ENCODE measurements at regions not wholly inside any gene's neighbourhood (a gene's known extent, or its start where the extent isn't known, plus 50 kb on each side); places are given as distances from the start of the nearest gene placed in this dataset.

DNA sequence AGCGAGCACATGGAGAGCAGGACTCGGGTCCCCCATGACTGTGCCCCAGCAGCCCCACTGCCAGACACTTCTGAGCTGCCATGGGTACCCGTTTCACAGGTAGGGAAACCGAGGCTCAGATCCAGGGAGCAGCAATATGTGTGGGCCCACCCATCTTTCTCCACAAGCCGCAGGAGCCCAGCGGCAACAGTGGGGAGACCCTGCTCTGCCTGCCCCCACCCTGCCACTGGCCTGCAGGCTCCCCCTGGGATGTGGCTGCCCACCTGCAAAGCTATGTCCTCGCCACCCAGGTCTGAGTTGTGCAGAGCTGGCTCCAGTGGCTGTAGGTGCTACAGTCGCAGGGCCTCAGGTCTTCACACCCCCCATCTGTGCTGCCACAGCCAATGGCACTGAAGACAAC lies 50.6 kb upstream of the C1QTNF9B start:
- no peak for FAIRE-seq

DNA sequence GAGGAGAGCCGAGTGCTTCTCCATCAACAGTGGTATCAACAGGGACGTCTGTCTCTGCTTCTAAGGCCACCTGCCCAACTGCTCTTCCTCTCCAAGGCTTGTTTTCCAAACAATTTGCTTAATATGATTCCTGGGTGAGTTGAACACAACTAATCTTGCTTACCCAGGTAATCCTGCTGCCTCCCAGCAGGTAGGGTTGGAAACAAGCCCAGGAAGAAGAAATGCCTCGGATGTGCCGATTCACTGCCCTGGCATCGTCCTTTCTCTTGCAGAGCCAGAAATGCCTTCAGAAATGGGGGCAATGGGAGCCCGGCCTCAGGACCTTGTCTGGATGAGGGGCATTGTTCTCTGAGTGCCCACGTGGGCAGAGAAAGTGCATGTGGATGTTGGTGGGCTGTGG lies 51.9 kb upstream of the C1QTNF9B start:
- FAIRE-seq, result no peak
- TF ChIP-seq POLR2A (IDR thresholded peaks at IDR 0.05; ENCODE audit: low read depth, low read length), result no peak

More for the DNA sequence above, 50.6 kb upstream of the C1QTNF9B start:
- DNase-seq (ENCODE audit: insufficient read length, low spot score), result no peak
- no peak for TF ChIP-seq POLR2A (IDR thresholded peaks at IDR 0.05; ENCODE audit: low read depth, low read length)

DNA sequence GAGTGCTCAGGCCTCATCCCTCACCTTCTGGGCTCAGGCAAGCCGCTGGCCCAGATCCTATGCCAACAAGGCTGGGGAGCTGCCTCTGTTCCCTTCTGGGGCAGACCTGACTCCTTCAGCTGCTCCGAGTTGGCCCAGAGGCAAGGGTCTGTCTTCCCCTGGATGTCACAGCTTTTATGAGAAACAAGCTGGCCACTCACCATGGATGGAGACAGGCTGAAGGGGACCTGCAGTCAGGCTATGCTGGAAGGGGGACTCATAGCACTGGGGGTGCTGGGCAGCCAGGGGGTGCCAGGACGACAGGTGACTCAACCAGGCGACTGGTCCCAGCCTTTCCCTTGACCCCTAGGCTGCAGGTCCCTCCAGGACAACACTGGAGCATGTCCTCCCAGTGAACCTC lies 52.4 kb upstream of the C1QTNF9B start:
- FAIRE-seq (no peak), DNase-seq (ENCODE audit: insufficient read length, low spot score) (no peak)
- no peak for TF ChIP-seq POLR2A (IDR thresholded peaks at IDR 0.05; ENCODE audit: low read depth, low read length)

More for the DNA sequence above, 51.9 kb upstream of the C1QTNF9B start:
- DNase-seq (ENCODE audit: insufficient read length, low spot score), result no peak

GRCh38 chr13:23950736-23951510 lies 53.6 kb upstream of the C1QTNF9B start:
- no peak for TF ChIP-seq POLR2A (IDR thresholded peaks at IDR 0.05; ENCODE audit: low read depth, low read length)

GRCh38 chr13:23952796-23953195 lies 55.5 kb upstream of the C1QTNF9B start:
- DNase-seq (ENCODE audit: insufficient read length, low spot score) (no peak), FAIRE-seq (no peak)
- TF ChIP-seq POLR2A (IDR thresholded peaks at IDR 0.05; ENCODE audit: low read depth, low read length), result no peak

More at GRCh38 chr13:23950736-23951510, 53.6 kb upstream of the C1QTNF9B start:
- DNase-seq (ENCODE audit: insufficient read length, low spot score) (no peak), FAIRE-seq (no peak)

GRCh38 chr13:23953860-23954512 lies 56.7 kb upstream of the C1QTNF9B start:
- DNase-seq (ENCODE audit: insufficient read length, low spot score) (no peak), FAIRE-seq (no peak)

DNA sequence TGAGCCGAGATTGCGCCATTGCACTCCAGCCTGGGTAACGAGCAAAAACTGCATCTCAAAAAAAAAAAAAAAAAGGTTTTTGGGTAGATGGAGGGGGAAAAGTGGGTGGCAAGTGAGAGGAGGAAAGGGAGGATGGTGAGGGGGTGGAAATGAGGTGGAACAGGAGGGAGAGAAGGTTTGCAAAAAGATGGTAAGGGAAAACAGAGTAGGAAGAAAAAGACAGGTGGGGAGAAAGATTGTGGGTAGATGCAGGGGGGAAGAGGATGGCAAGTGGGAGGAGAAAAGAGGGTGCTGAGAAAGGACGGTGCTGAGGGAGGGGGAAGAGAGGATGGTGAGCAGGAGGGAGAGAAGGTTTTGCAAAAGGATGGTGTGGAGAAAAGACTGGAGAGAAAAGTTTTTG lies 57.8 kb upstream of the C1QTNF9B start:
- TF ChIP-seq POLR2A (IDR thresholded peaks at IDR 0.05; ENCODE audit: low read depth, low read length), result no peak
- FAIRE-seq (no peak), DNase-seq (ENCODE audit: insufficient read length, low spot score) (no peak)

More at GRCh38 chr13:23953860-23954512, 56.7 kb upstream of the C1QTNF9B start:
- no peak for TF ChIP-seq POLR2A (IDR thresholded peaks at IDR 0.05; ENCODE audit: low read depth, low read length)

DNA sequence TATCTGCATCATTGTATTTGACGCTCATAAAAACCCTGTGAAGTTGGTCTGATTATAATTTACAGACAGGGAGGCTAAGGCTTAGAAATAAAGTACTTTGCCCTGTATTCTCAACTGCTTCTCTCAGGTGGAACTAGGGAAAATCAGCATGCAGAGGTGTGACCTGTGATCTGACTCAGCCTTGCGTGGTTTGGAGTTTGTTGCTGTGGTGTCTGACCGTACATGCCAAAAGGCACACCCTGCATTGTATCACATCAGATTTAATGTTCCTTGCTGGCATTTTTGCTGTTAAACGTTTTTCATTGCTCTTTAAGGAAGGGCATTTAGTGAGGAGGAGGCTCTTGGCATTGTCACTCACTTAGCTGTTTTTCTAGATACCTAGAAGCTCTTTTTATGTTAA lies 58.8 kb upstream of the C1QTNF9B start:
- DNase-seq (ENCODE audit: insufficient read length, low spot score), result no peak
- no peak for TF ChIP-seq POLR2A (IDR thresholded peaks at IDR 0.05; ENCODE audit: low read depth, low read length)
- peak; percentile 48 for FAIRE-seq

DNA sequence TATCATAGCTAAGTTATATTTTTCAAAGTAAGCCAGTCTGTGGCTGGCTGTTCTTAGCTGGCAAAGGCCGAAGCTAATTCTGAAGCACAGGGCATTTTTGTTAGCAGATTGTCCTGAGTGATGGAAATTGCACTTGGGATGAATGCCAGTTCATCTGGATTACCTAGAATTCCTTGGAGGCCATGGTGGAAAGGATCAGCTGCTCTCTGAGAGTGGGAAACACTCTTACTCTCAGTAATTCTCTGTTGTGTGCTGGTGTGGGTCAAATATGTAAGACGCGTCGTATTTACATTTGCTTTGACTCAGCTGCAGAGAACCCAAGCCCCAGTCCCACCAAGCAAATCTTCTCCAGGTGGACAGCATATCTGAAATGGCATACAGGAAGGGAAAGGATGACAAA lies 60.7 kb upstream of the C1QTNF9B start:
- no peak for TF ChIP-seq POLR2A (IDR thresholded peaks at IDR 0.05; ENCODE audit: low read depth, low read length)
- DNase-seq (ENCODE audit: insufficient read length, low spot score) (no peak), FAIRE-seq (no peak)

DNA sequence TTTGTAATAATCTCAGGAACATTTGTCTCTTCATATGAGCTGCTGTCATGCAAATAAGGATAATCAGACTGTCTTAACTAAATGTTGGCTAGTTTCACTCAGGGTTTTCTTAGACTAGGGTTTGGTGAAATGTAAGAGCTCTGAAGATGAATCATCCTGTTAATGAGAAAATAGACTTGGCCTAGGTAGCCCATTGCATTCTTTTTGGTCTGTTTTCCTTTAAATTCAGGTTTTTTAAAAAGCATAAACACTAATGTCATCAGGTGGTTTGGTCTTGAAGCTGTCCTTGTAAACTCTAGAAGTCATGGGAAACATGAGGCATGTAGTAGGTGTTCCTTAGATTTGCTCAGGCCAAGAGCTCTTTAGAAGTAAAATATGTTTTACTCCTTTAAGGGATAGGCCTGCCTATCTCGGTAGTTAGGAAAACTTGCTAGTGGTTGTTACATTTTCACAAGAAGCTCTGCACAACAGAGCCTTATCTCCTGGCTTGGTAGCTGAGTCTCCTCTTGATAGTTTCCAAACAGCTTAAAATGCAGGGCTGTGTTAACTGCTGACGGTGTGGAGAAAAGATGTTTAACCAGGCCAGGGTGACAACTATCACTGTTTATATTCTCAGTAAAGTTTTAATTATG lies 62.0 kb upstream of the C1QTNF9B start:
- TF ChIP-seq POLR2A (IDR thresholded peaks at IDR 0.05; ENCODE audit: low read depth, low read length), result no peak
- FAIRE-seq (no peak), DNase-seq (ENCODE audit: insufficient read length, low spot score) (no peak)

- no peak for FAIRE-seq
- no peak for DNase-seq (ENCODE audit: insufficient read length, low spot score)
- no peak for TF ChIP-seq POLR2A (IDR thresholded peaks at IDR 0.05; ENCODE audit: low read depth, low read length)
Observed at GRCh38 chr13:23960566-23961156, 63.4 kb upstream of the C1QTNF9B start.

DNA sequence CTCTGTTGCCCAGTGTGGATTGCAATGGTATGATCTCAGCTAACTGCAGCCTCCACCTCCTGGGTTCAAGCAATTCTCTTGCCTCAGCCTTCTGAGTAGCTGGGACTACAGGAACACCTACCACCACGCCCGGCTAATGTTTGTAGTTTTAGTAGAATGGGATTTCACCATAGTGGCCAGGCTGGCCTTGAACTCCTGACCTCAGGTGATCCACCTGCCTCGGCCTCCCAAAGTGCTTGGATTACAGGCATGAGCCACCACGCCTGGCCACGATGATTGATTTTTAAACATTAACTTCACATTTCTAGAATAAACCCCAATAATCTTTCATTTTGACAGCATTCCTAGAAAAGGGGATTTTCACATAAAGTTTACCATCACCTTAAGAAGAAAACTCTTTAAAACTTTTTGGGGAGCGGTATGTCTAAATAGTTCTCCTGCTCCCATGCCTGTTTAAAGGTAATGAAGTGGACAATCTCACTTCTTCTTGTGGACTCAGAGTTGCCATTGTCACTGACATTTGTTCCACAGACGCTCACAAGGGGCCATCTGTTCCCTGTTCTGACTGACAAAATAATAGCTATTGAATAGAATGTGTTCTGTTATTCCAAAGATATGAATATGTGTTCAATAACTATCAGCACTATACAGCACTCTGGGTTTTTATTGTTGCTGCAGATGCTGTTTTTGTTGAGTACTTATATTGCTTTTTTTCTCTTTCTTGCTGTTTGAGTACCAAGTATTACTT lies 66.1 kb upstream of the C1QTNF9B start:
- no peak for TF ChIP-seq POLR2A (IDR thresholded peaks at IDR 0.05; ENCODE audit: low read depth, low read length)
- DNase-seq (ENCODE audit: insufficient read length, low spot score), result no peak
- no peak for FAIRE-seq

DNA sequence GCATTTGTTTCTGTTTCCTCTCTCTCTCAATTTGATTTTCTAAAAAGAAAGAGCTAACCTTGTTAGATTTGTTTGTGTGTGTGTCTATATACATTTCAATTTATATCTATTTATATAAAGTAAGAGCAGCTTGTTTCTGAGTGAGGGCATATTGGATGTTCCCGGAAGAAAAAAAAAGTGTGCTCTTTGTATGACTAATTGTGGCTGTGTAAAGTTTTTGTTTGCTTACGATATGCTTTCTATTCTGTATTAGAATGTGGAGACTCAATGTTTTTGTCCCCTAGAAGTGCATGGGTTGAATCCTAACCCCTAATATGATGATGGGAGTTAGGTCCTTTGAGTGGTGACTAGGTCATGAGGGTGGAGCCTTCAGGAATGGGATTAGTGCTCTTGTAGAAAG lies 66.6 kb upstream of the C1QTNF9B start:
- DNase-seq (ENCODE audit: insufficient read length, low spot score) (no peak), FAIRE-seq (no peak)
- no peak for TF ChIP-seq POLR2A (IDR thresholded peaks at IDR 0.05; ENCODE audit: low read depth, low read length)
